ENCODE measurements at regions not wholly inside any gene's neighbourhood (a gene's known extent, or its start where the extent isn't known, plus 50 kb on each side); places are given as distances from the start of the nearest gene placed in this dataset.

GRCh38 chr13:79229761-79230160 lies 176.3 kb downstream of the RBM26 start:
- TF ChIP-seq CTCF (IDR thresholded peaks at IDR 0.05; ENCODE audit: low read depth, low read length, poor library complexity, severe bottlenecking) (no peak), EZH2phosphoT487 (IDR thresholded peaks at IDR 0.05; ENCODE audit: borderline replicate concordance, low read length) (no peak)
